K562 (cell line): ENCODE measurements at regions not wholly inside any gene's neighbourhood (a gene's known extent, or its start where the extent isn't known, plus 50 kb on each side); places are given as distances from the start of the nearest gene placed in this dataset.

Experiments
- ATAC-seq: fragments of 200-7000 bp; cut with Tn5 transposase; 3 replicates; pipeline ENCODE4 v1.9.1; 2020; ENCODE audit warnings: moderate library complexity
- BruUV-seq: library from RNA; stranded (reverse); fragments of 400-500 nt; replicated peaks from 2 replicates; lab custom pipeline; 2021; lab: Mats Ljungman, UMichigan
- CTCF ChIA-PET: fragments of 300-600 bp; formaldehyde crosslinking; extraction: SDS; loops from one replicate; lab custom pipeline; 2021; ENCODE audit warnings: low intra/inter-chr PET ratio; lab: Yijun Ruan, JAX
- POLR2A ChIA-PET: fragments of 300-600, 350-650 bp; sonication (Branson Sonifier 250); formaldehyde crosslinking; extraction: SDS; loops from one replicate; lab custom pipeline; 2021; ENCODE audit warnings: antibody characterized with exemption, inconsistent platforms; lab: Yijun Ruan, JAX
- DNase-seq, 4 experiments: peaks; one replicate each; pipeline versions ENCODE4 v3.0.0 to v3.0.0-alpha.2; 2011 to 2018; ENCODE audit warnings: low spot score in 3 of 4, mixed read lengths in 3 of 4; ENCODE audit errors: extremely low read depth in 1 of 4
- FAIRE-seq: peaks from 2 replicates; lab custom pipeline; 2011; peaks lifted over from hg19 to GRCh38; lab: Jason Lieb, UNC
- H2AFZ ChIP-seq: 2 replicates; pipeline ENCODE4 v1.6.0; 2011; ENCODE audit warnings: low read depth, low read length, control low read depth, inconsistent platforms
- H3K27ac ChIP-seq: fragments of 200-600 bp; 3 replicates; pipeline ENCODE4 v1.8.0; 2011; ENCODE audit warnings: low read depth, mild to moderate bottlenecking, control low read depth, inconsistent platforms, low read length, moderate library complexity, mixed read lengths; ENCODE audit errors: extremely low read depth
- H3K27me3 ChIP-seq, 2 experiments: fragments of 300-600 bp in 1 of 2; 2 replicates in 1 of 2; 3 replicates in 1 of 2; pipeline versions ENCODE4 v1.6.0 to v1.8.0; 2011; ENCODE audit warnings: inconsistent platforms in 2 of 2, low read length in 2 of 2, mild to moderate bottlenecking in 1 of 2, mixed read lengths in 1 of 2, moderate library complexity in 1 of 2; ENCODE audit not compliant: control insufficient read depth in 2 of 2, insufficient read depth in 2 of 2
- H3K36me3 ChIP-seq: fragments of 300-600 bp; 3 replicates; pipeline ENCODE4 v1.8.0; 2011; ENCODE audit warnings: mild to moderate bottlenecking, low read length, inconsistent platforms; ENCODE audit not compliant: control insufficient read depth, insufficient read depth
- H3K4me1 ChIP-seq, 2 experiments: fragments of 200-600 bp in 1 of 2; replicated peaks in 1 of 2; 2 replicates in 1 of 2; 3 replicates in 1 of 2; pipeline versions ENCODE4 v1.5.1 to v1.8.0; 2011; ENCODE audit warnings: inconsistent platforms in 2 of 2, low read length in 2 of 2, mild to moderate bottlenecking in 1 of 2, mixed read lengths in 1 of 2, moderate library complexity in 1 of 2; ENCODE audit not compliant: control insufficient read depth in 2 of 2, insufficient read depth in 2 of 2
- H3K4me2 ChIP-seq: 2 replicates; pipeline ENCODE4 v1.6.1; 2011; ENCODE audit warnings: low read length, control low read depth, inconsistent platforms, mixed read lengths; ENCODE audit not compliant: insufficient read depth
- H3K4me3 ChIP-seq: fragments of 200-600 bp; sonication (generic), shearing (Covaris generic); 2 replicates; pipeline ENCODE4 v1.5.1; 2016; ENCODE audit warnings: control low read depth, inconsistent platforms
- H3K79me2 ChIP-seq: fragments of 200-600 bp; 3 replicates; pipeline ENCODE4 v1.8.0; 2011; ENCODE audit warnings: low read length, inconsistent platforms; ENCODE audit not compliant: control insufficient read depth, insufficient read depth
- H3K9ac ChIP-seq, 2 experiments: 2 replicates each; pipeline versions ENCODE4 v1.6.0 to v1.6.1; 2011; ENCODE audit warnings: low read depth in 2 of 2, low read length in 2 of 2, control low read depth in 1 of 2, inconsistent platforms in 1 of 2, mild to moderate bottlenecking in 1 of 2, mixed read lengths in 1 of 2; ENCODE audit not compliant: insufficient read depth in 1 of 2
- H3K9me1 ChIP-seq: one replicate; pipeline ENCODE4 v1.6.0; 2011; ENCODE audit warnings: inconsistent platforms, mild to moderate bottlenecking, low read length, moderate library complexity; ENCODE audit not compliant: control insufficient read depth, insufficient read depth
- H3K9me3 ChIP-seq: replicated peaks from 2 replicates; pipeline ENCODE4 v1.5.1; 2011; ENCODE audit warnings: low read depth, low read length, inconsistent platforms; ENCODE audit not compliant: control insufficient read depth, insufficient read depth
- H4K20me1 ChIP-seq: replicated peaks from 2 replicates; pipeline ENCODE4 v1.6.1; 2011; ENCODE audit warnings: low read length, inconsistent platforms, mixed read lengths; ENCODE audit not compliant: control insufficient read depth, insufficient read depth
- CBX3 ChIP-seq, 2 experiments: IDR thresholded peaks; 1 replicate in 1 of 2; 2 replicates in 1 of 2; pipeline ENCODE4 v1.6.1; 2012; ENCODE audit warnings: inconsistent platforms in 2 of 2, low read length in 2 of 2, borderline replicate concordance in 1 of 2, control low read depth in 1 of 2
- HLTF ChIP-seq: fragments of 450-650 bp; IDR thresholded peaks from 2 replicates; pipeline ENCODE4 v1.6.1; 2016
- KLF10 ChIP-seq: fragments of 250-450 bp; sonication (Bioruptor Pico); IDR thresholded peaks from 2 replicates; pipeline ENCODE4 v1.6.1; 2021; ENCODE audit warnings: matching md5 sums
- PHB2 ChIP-seq: fragments of 450-650 bp; IDR thresholded peaks from 2 replicates; pipeline ENCODE4 v1.6.1; 2017; ENCODE audit warnings: low read depth
- RBM25 ChIP-seq: fragments of 200-400 bp; formaldehyde crosslinking; IDR thresholded peaks from 2 replicates; pipeline ENCODE4 v1.6.1; 2018; ENCODE audit warnings: low read length, low read depth, moderate library complexity; ENCODE audit not compliant: severe bottlenecking
- ZNF146 ChIP-seq: IDR thresholded peaks from one replicate; pipeline ENCODE4 v1.6.1; 2018; ENCODE audit warnings: missing compliant biosample characterization; ENCODE audit not compliant: unreplicated experiment
- ZNF280A ChIP-seq: fragments of 450-650 bp; IDR thresholded peaks from 2 replicates; pipeline ENCODE4 v1.6.1; 2018; ENCODE audit warnings: mild to moderate bottlenecking, low read depth; ENCODE audit not compliant: partially characterized antibody
- ZNF518B ChIP-seq: fragments of 250-450 bp; sonication (Bioruptor Pico); IDR thresholded peaks from 2 replicates; pipeline ENCODE4 v1.5.0; 2021; ENCODE audit warnings: mild to moderate bottlenecking, moderate library complexity
- WGBS: fragments of 100-300 bp; shearing (Covaris generic); methylation state at CpG from one replicate; pipeline ENCODE4 v1.1.6; 2016; ENCODE audit warnings: low coverage, mixed read lengths; ENCODE audit not compliant: insufficient coverage; ENCODE audit errors: missing lambda C conversion rate; 5-methylcytosine and 5-hydroxymethylcytosine counted together
- in situ Hi-C: fragments of 300-500 bp; cut with MboI; formaldehyde crosslinking; loops from 4 replicates; pipeline ENCODE4 v1.15.0; 2018; ENCODE audit warnings: inconsistent platforms, mixed read lengths
- intact Hi-C: fragments of 100-400 bp; cut with micrococcal nuclease; formaldehyde crosslinking; loops from 2 replicates; pipeline ENCODE4 v1.14.2; 2022
- TF ChIP-seq, protein P1 (sequence below), 2 experiments: fragments of 200-800 bp in 1 of 2; sonication (Bioruptor generic) in 1 of 2; sonication (generic) in 1 of 2; formaldehyde crosslinking in 1 of 2; IDR thresholded peaks in 1 of 2; conservative IDR thresholded peaks in 1 of 2; 2 replicates each; pipeline versions ENCODE4 v1.5.0 to v1.6.1; 2016 to 2020; ENCODE audit warnings: missing compliant biosample characterization in 1 of 2, missing genetic modification characterization in 1 of 2, missing genetic modification reagents in 1 of 2

DNA sequence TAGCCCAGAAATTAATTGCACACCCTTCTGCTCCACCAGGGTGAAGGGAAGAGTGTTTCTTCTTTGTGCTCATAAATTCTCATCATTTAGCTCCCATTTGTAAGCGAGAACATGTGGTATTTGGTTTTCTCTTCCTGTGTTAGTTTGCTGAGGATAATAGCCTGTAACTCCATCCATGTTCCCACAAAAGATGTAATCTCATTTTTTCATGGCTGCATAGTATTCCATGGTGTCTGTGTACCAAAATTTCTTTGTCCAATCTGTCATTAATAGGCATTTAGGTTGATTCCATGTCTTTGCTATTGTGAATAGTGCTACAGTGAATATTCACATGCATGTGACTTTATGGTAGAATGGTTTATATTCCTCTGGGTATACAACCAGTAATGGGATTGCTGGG lies 86.8 kb downstream of the DTWD1 start:
- H3K79me2 ChIP-seq: no peaks in the 10 kb centered on the region
- no peak overlapping the region for H3K9ac ChIP-seq
- 0% methylated on average over 1 of the region's 1 CpG for WGBS
- ATAC-seq (no peak), FAIRE-seq (no peak)
- intact Hi-C loops (no loop called here), in situ Hi-C loops (no loop called here)
- POLR2A ChIA-PET: no interaction called here
- no peaks in the 10 kb centered on the region for H3K36me3 ChIP-seq
- H3K4me3 ChIP-seq: no peak overlapping the region
- H3K4me2 ChIP-seq: no peak overlapping the region
- peaks cover 4% of the 10 kb centered on the region for H3K9me3 ChIP-seq
- no peak overlapping the region for H3K27ac ChIP-seq
- H4K20me1 ChIP-seq: no peaks in the 10 kb centered on the region
- CTCF ChIA-PET: no interaction called here
- H3K27me3 ChIP-seq: no peaks in the 10 kb centered on the region
- no peaks in the 10 kb centered on the region for H3K4me1 ChIP-seq
- H2AFZ ChIP-seq: no peak overlapping the region
- no peaks in the 10 kb centered on the region for H3K9me1 ChIP-seq
- no TSS peak for BruUV-seq
- TF ChIP-seq ZNF146: peak; percentile 78
- peak; percentile 23 for TF ChIP-seq RBM25
- no peak for TF ChIP-seq PHB2
- TF ChIP-seq, all 486 proteins: peak for 2
- no peak for DNase-seq

DNA sequence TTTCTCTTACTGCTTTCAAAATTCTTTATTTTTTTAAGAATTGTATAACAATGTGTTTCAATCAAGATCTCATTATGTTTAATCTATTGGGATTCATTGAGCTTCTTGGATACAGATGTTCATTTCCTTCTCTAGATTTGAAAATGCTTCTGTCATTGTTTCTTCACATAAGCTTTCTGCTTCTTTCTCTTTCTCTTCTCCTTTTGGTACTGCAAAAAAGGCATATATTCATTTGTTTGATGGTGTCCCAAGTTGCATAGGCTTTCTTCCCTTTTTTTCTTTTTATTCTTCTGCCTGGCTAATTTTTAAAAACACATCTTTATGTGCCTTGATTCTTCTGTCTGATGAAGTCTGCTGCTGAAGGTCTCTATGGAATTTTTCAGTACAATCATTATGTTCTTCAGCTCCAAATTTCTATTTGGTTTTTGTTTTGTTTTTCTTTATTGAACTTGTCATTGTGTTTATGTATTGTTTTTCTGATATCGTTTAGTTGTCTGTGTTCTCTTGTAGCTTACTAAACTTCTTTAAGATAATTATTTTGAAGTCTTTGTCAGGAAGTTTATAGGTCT lies 88.9 kb downstream of the DTWD1 start:
- Histone ChIP-seq H3K27me3 (no peaks in the 10 kb centered on the region), H3K4me1 (no peaks in the 10 kb centered on the region), H3K79me2 (no peaks in the 10 kb centered on the region), H3K36me3 (no peaks in the 10 kb centered on the region), H3K4me3 (no peak overlapping the region), H3K9me3 (peaks cover 4% of the 10 kb centered on the region), H3K9ac (no peak overlapping the region), H2AFZ (no peak overlapping the region), H3K9me1 (no peaks in the 10 kb centered on the region), H3K27ac (no peak overlapping the region), H4K20me1 (no peaks in the 10 kb centered on the region), H3K4me2 (no peak overlapping the region)
- in situ Hi-C loops: no loop called here
- intact Hi-C loops: no loop called here
- ChIA-PET CTCF (no interaction called here), POLR2A (no interaction called here)
- no TSS peak for BruUV-seq
- WGBS: 0% methylated on average over 1 of the region's 1 CpG
- ATAC-seq (no peak), DNase-seq (no peak), FAIRE-seq (no peak)
- peak; percentile 71 for TF ChIP-seq ZNF280A
- TF ChIP-seq ZNF518B: no peak
- TF ChIP-seq, protein P1, sequence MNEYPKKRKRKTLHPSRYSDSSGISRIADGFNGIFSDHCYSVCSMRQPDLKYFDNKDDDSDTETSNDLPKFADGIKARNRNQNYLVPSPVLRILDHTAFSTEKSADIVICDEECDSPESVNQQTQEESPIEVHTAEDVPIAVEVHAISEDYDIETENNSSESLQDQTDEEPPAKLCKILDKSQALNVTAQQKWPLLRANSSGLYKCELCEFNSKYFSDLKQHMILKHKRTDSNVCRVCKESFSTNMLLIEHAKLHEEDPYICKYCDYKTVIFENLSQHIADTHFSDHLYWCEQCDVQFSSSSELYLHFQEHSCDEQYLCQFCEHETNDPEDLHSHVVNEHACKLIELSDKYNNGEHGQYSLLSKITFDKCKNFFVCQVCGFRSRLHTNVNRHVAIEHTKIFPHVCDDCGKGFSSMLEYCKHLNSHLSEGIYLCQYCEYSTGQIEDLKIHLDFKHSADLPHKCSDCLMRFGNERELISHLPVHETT (CRISPR knock-in tag; conservative IDR thresholded peaks at IDR 0.05 in 1 of 2, IDR thresholded peaks at IDR 0.05 in 1 of 2): no peak
- peak; percentile 71; the same call in 1 of the 2 replicates for TF ChIP-seq HLTF
- TF ChIP-seq CBX3 (IDR thresholded peaks at IDR 0.05; ENCODE audit: borderline replicate concordance in 1 of 2, low read length in 2 of 2): 0 out of 3 replicates have a peak, but pooled peaks of 1 of the 2 experiments have one; percentile 16
- TF ChIP-seq KLF10 (CRISPR knock-in tag): no peak
